ENCODE measurements at regions not wholly inside any gene's neighbourhood (a gene's known extent, or its start where the extent isn't known, plus 50 kb on each side); places are given as distances from the start of the nearest gene placed in this dataset.

GRCh38 chr4:124000233-124000632, 603.6 kb downstream of the SPRY1 start:
- no peak for TF ChIP-seq ZFX (IDR thresholded peaks at IDR 0.05)
- TF ChIP-seq CTCF (conservative IDR thresholded peaks at IDR 0.05): no peak
- H3K27ac ChIP-seq: no peak overlapping the region

GRCh38 chr4:124015766-124016165, 619.2 kb downstream of the SPRY1 start:
- no peak overlapping the region for H3K27ac ChIP-seq
- TF ChIP-seq CTCF (conservative IDR thresholded peaks at IDR 0.05) (no peak), ZFX (IDR thresholded peaks at IDR 0.05) (no peak)

GRCh38 chr4:124017185-124017785, 620.7 kb downstream of the SPRY1 start:
- no peak for TF ChIP-seq ZFX (IDR thresholded peaks at IDR 0.05)
- TF ChIP-seq CTCF (conservative IDR thresholded peaks at IDR 0.05): no peak
- H3K27ac ChIP-seq: no peak overlapping the region

GRCh38 chr4:124018383-124019317, 622.1 kb downstream of the SPRY1 start:
- no peak overlapping the region for H3K27ac ChIP-seq
- TF ChIP-seq ZFX (IDR thresholded peaks at IDR 0.05) (no peak), CTCF (conservative IDR thresholded peaks at IDR 0.05) (no peak)

- TF ChIP-seq ZFX (IDR thresholded peaks at IDR 0.05) (no peak), CTCF (conservative IDR thresholded peaks at IDR 0.05) (no peak)
- no peak overlapping the region for H3K27ac ChIP-seq
Observed at GRCh38 chr4:124019749-124020549, 623.4 kb downstream of the SPRY1 start.

- TF ChIP-seq CTCF (conservative IDR thresholded peaks at IDR 0.05) (no peak), ZFX (IDR thresholded peaks at IDR 0.05) (no peak)
- H3K27ac ChIP-seq: no peak overlapping the region
Observed at GRCh38 chr4:124025000-124025399, 628.4 kb downstream of the SPRY1 start.
